GM18520 (cell line): ENCODE measurements at regions not wholly inside any gene's neighbourhood (a gene's known extent, or its start where the extent isn't known, plus 50 kb on each side); places are given as distances from the start of the nearest gene placed in this dataset.

Source experiments
- ATAC-seq: cut with Tn5 transposase; IDR thresholded peaks from one replicate; pipeline ENCODE4 v1.9.1; 2021; ENCODE audit not compliant: unreplicated experiment

- no peak for ATAC-seq
These were observed 56.7 kb upstream of the SEMA3A start for GRCh38 chr7:84251277-84251781.

- ATAC-seq, result no peak
These were observed 55.9 kb upstream of the SEMA3A start for GRCh38 chr7:84250452-84250851.

- ATAC-seq, result no peak
These were observed 55.1 kb upstream of the SEMA3A start for GRCh38 chr7:84249656-84250055.

- no peak for ATAC-seq
These were observed 54.3 kb upstream of the SEMA3A start for GRCh38 chr7:84248843-84249242.

GRCh38 chr7:84248267-84248666 lies 53.7 kb upstream of the SEMA3A start:
- ATAC-seq, result no peak

- no peak for ATAC-seq
These were observed 53.0 kb upstream of the SEMA3A start for GRCh38 chr7:84247591-84247990.

GRCh38 chr7:84245835-84246234 lies 51.2 kb upstream of the SEMA3A start:
- ATAC-seq, result no peak
